OCI-LY1 (cell line): ENCODE measurements at regions not wholly inside any gene's neighbourhood (a gene's known extent, or its start where the extent isn't known, plus 50 kb on each side); places are given as distances from the start of the nearest gene placed in this dataset.

Source experiments
- EZH2 ChIP-seq: fragments of 200-600 bp; sonication (generic), shearing (Covaris generic); IDR thresholded peaks from 2 replicates; pipeline ENCODE4 v1.8.0; 2017; ENCODE audit warnings: borderline replicate concordance, mixed run types, mild to moderate bottlenecking, antibody characterized with exemption, low read length, moderate library complexity, mixed read lengths
- TF ChIP-seq, protein P1 (sequence below): fragments of 200-600 bp; sonication (generic), shearing (Covaris generic); IDR thresholded peaks from 2 replicates; pipeline ENCODE4 v1.5.1; 2017; ENCODE audit warnings: mild to moderate bottlenecking, antibody characterized with exemption, low read length, moderate library complexity, mixed read lengths

GRCh38 chr14:51585055-51585454 is 66.7 kb upstream of the FRMD6 start:
- no peak for TF ChIP-seq EZH2
- TF ChIP-seq, protein P1, sequence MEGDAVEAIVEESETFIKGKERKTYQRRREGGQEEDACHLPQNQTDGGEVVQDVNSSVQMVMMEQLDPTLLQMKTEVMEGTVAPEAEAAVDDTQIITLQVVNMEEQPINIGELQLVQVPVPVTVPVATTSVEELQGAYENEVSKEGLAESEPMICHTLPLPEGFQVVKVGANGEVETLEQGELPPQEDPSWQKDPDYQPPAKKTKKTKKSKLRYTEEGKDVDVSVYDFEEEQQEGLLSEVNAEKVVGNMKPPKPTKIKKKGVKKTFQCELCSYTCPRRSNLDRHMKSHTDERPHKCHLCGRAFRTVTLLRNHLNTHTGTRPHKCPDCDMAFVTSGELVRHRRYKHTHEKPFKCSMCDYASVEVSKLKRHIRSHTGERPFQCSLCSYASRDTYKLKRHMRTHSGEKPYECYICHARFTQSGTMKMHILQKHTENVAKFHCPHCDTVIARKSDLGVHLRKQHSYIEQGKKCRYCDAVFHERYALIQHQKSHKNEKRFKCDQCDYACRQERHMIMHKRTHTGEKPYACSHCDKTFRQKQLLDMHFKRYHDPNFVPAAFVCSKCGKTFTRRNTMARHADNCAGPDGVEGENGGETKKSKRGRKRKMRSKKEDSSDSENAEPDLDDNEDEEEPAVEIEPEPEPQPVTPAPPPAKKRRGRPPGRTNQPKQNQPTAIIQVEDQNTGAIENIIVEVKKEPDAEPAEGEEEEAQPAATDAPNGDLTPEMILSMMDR: no peak
